Trophoblast cell (in vitro differentiated cells and primary cell): ENCODE measurements at regions not wholly inside any gene's neighbourhood (a gene's known extent, or its start where the extent isn't known, plus 50 kb on each side); places are given as distances from the start of the nearest gene placed in this dataset.
"Not testable (repeated sequence)": the region's sequence is repeated elsewhere in the genome, so short reads cannot be mapped to it uniquely, and the experiment has no call there.

Experiments used
- DNase-seq, 2 donors: peaks; one replicate each; pipeline ENCODE4 v3.0.0-alpha.2; 2016
- H2AFZ ChIP-seq: 2 replicates; pipeline ENCODE4 v1.6.1; 2013; ENCODE audit warnings: low read length, moderate library complexity, mild to moderate bottlenecking; ENCODE audit not compliant: insufficient read depth, poor library complexity
- H2AK5ac ChIP-seq: 2 replicates; pipeline ENCODE4 v1.6.1; 2013; ENCODE audit warnings: mild to moderate bottlenecking, low read length
- H2BK120ac ChIP-seq: 2 replicates; pipeline ENCODE4 v1.6.1; 2013; ENCODE audit warnings: low read length, mild to moderate bottlenecking, moderate library complexity; ENCODE audit not compliant: insufficient read depth, poor library complexity
- H2BK12ac ChIP-seq: 2 replicates; pipeline ENCODE4 v1.6.1; 2013; ENCODE audit warnings: mild to moderate bottlenecking, low read length, moderate library complexity
- H2BK5ac ChIP-seq: 2 replicates; pipeline ENCODE4 v1.6.1; 2013; ENCODE audit warnings: low read length, low read depth, moderate library complexity, mild to moderate bottlenecking; ENCODE audit not compliant: poor library complexity
- H3K14ac ChIP-seq: 2 replicates; pipeline ENCODE4 v1.6.1; 2013; ENCODE audit warnings: mild to moderate bottlenecking, low read length
- H3K18ac ChIP-seq: 2 replicates; pipeline ENCODE4 v1.6.1; 2013; ENCODE audit warnings: mild to moderate bottlenecking, low read length
- H3K23ac ChIP-seq: 2 replicates; pipeline ENCODE4 v1.6.1; 2013; ENCODE audit warnings: low read length
- H3K27ac ChIP-seq: 2 replicates; pipeline ENCODE4 v1.5.1; 2013; ENCODE audit warnings: low read depth, mild to moderate bottlenecking, inconsistent platforms, low read length, moderate library complexity
- H3K27me3 ChIP-seq: 2 replicates; pipeline ENCODE4 v1.6.1; 2013; ENCODE audit warnings: inconsistent platforms, mild to moderate bottlenecking, low read length, moderate library complexity; ENCODE audit not compliant: insufficient read depth
- H3K36me3 ChIP-seq, 2 experiments: 1 replicate in 1 of 2; 2 replicates in 1 of 2; pipeline ENCODE4 v1.6.1; 2013; ENCODE audit warnings: low read length in 2 of 2, mild to moderate bottlenecking in 2 of 2, moderate library complexity in 1 of 2; ENCODE audit not compliant: insufficient read depth in 2 of 2, control insufficient read depth in 1 of 2
- H3K4ac ChIP-seq: 2 replicates; pipeline ENCODE4 v1.6.1; 2013; ENCODE audit warnings: low read depth, mild to moderate bottlenecking, low read length, moderate library complexity
- H3K4me1 ChIP-seq, 2 experiments: 1 replicate in 1 of 2; 2 replicates in 1 of 2; pipeline ENCODE4 v1.6.1; 2013; ENCODE audit warnings: low read length in 2 of 2, mild to moderate bottlenecking in 2 of 2, moderate library complexity in 1 of 2; ENCODE audit not compliant: insufficient read depth in 2 of 2, control insufficient read depth in 1 of 2
- H3K4me2 ChIP-seq: 2 replicates; pipeline ENCODE4 v1.6.1; 2013; ENCODE audit warnings: inconsistent platforms, mild to moderate bottlenecking, low read length, moderate library complexity
- H3K4me3 ChIP-seq: 2 replicates; pipeline ENCODE4 v1.5.1; 2013; ENCODE audit warnings: mild to moderate bottlenecking, low read depth, low read length, inconsistent platforms
- H3K79me1 ChIP-seq: one replicate; pipeline ENCODE4 v1.6.1; 2013; ENCODE audit warnings: low read length
- H3K79me2 ChIP-seq: 2 replicates; pipeline ENCODE4 v1.6.1; 2013; ENCODE audit warnings: low read length, mild to moderate bottlenecking; ENCODE audit not compliant: control insufficient read depth, insufficient read depth, poor library complexity
- H3K9ac ChIP-seq: 2 replicates; pipeline ENCODE4 v1.6.1; 2013; ENCODE audit warnings: mild to moderate bottlenecking, low read length
- H3K9me3 ChIP-seq: 2 replicates; pipeline ENCODE4 v1.6.1; 2013; ENCODE audit warnings: low read depth, mild to moderate bottlenecking, control low read depth, inconsistent platforms, low read length; ENCODE audit not compliant: insufficient read depth
- H4K12ac ChIP-seq: 2 replicates; pipeline ENCODE4 v1.6.1; 2013; ENCODE audit warnings: low read depth, mild to moderate bottlenecking, low read length, moderate library complexity
- H4K8ac ChIP-seq: 2 replicates; pipeline ENCODE4 v1.6.1; 2013; ENCODE audit warnings: low read depth, mild to moderate bottlenecking, low read length, moderate library complexity
- H4K91ac ChIP-seq: one replicate; pipeline ENCODE4 v1.6.1; 2013; ENCODE audit warnings: low read depth, mild to moderate bottlenecking, low read length, moderate library complexity
- WGBS: extraction: QIAGEN DNeasy Blood & Tissue Kit; methylation state at CpG from one replicate; pipeline ENCODE4 v1.1.7; 2013; ENCODE audit warnings: missing lambda C conversion rate; ENCODE audit not compliant: insufficient read length, insufficient coverage; ENCODE audit errors: extremely low coverage; 5-methylcytosine and 5-hydroxymethylcytosine counted together

DNA sequence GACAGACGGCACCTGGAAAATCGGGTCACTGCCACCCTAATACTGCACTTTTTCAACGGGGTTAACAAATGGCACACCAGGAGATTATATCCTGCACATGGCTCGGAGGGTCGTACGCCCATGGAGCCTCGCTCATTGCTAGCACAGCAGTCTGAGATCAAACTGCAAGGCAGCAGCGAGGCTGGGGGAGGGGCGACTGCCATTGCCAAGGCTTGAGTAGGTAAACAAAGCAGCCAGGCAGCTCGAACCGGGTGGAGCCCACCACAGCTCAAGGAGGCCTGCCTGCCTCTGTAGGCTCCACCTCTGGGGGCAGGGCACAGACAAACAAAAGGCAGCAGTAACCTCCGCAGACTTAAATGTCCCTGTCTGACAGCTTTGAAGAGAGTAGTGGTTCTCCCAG is 270.7 kb downstream of the XPNPEP1 start:
- not testable (repeated sequence) for H2BK12ac ChIP-seq, H3K27me3 ChIP-seq, H3K79me1 ChIP-seq, H3K4me2 ChIP-seq, H4K8ac ChIP-seq, H3K4me1 ChIP-seq, H4K12ac ChIP-seq, H3K9ac ChIP-seq, H3K23ac ChIP-seq, H3K36me3 ChIP-seq, H2AK5ac ChIP-seq, H3K14ac ChIP-seq, H3K79me2 ChIP-seq, H2AFZ ChIP-seq, H3K18ac ChIP-seq, H3K27ac ChIP-seq, DNase-seq, H3K9me3 ChIP-seq, H2BK120ac ChIP-seq, H3K4me3 ChIP-seq, H2BK5ac ChIP-seq, H4K91ac ChIP-seq, H3K4ac ChIP-seq
- no CpG with 5 or more reads among the region's 12 CpGs for WGBS

GRCh38 chr10:109650228-109650627 is 273.1 kb downstream of the XPNPEP1 start:
- H4K12ac ChIP-seq = no peak overlapping the region
- H2AK5ac ChIP-seq = no peak overlapping the region
- no CpG with 5 or more reads among the region's 1 CpG for WGBS

DNA sequence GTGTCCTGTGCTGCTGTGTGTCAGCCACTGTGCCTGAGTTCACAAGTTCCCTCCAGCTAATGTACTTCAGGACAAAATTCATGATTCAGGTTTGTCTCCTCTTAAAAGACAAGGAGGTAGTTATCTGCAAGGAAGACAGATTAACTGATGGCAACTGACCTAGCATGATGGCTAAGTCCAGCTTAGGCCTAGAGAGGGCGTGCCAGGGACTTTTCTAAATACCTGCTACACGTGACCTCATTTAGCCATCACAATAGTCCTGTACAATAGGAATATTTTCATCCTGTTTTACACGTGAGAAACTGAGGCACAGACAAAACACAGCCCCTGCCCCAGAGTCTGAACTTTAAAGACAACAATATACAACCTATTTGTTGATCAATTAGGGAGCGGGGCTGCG is 275.7 kb downstream of the XPNPEP1 start:
- no peak overlapping the region for H3K27ac ChIP-seq
- WGBS = no CpG with 5 or more reads among the region's 5 CpGs
- H4K8ac ChIP-seq = no peak overlapping the region
- H3K4ac ChIP-seq = no peak overlapping the region
- no peak overlapping the region for H2BK12ac ChIP-seq
- no peaks in the 10 kb centered on the region for H3K4me1 ChIP-seq
- H2BK120ac ChIP-seq = no peak overlapping the region
- H2AFZ ChIP-seq = no peak overlapping the region
- H3K79me1 ChIP-seq = no peaks in the 10 kb centered on the region
- no peak overlapping the region for H3K18ac ChIP-seq
- no peak overlapping the region for H2AK5ac ChIP-seq
- H3K36me3 ChIP-seq = no peaks in the 10 kb centered on the region
- H3K4me2 ChIP-seq = no peak overlapping the region
- H4K12ac ChIP-seq = no peak overlapping the region
- H3K4me3 ChIP-seq = no peak overlapping the region
- no peak overlapping the region for H4K91ac ChIP-seq
- no peak overlapping the region for H2BK5ac ChIP-seq
- DNase-seq = no peak
- no peaks in the 10 kb centered on the region for H3K9me3 ChIP-seq
- H3K9ac ChIP-seq = no peak overlapping the region
- H3K27me3 ChIP-seq = no peaks in the 10 kb centered on the region
- H3K14ac ChIP-seq = no peak overlapping the region
- H3K23ac ChIP-seq = no peak overlapping the region
- no peaks in the 10 kb centered on the region for H3K79me2 ChIP-seq

More at GRCh38 chr10:109650228-109650627, 273.1 kb downstream of the XPNPEP1 start:
- Histone ChIP-seq H3K9ac (no peak overlapping the region), H3K9me3 (no peaks in the 10 kb centered on the region), H3K27ac (no peak overlapping the region), H3K36me3 (no peaks in the 10 kb centered on the region), H2BK5ac (no peak overlapping the region), H3K23ac (no peak overlapping the region), H3K79me2 (no peaks in the 10 kb centered on the region), H2BK12ac (no peak overlapping the region), H4K91ac (no peak overlapping the region), H3K18ac (no peak overlapping the region), H2BK120ac (no peak overlapping the region), H3K79me1 (no peaks in the 10 kb centered on the region), H4K8ac (no peak overlapping the region), H3K14ac (no peak overlapping the region), H3K4me3 (no peak overlapping the region), H3K4me1 (no peaks in the 10 kb centered on the region), H2AFZ (no peak overlapping the region), H3K27me3 (no peaks in the 10 kb centered on the region), H3K4ac (no peak overlapping the region), H3K4me2 (no peak overlapping the region)
- DNase-seq = no peak

GRCh38 chr10:109633846-109634245 is 289.5 kb downstream of the XPNPEP1 start:
- no peaks in the 10 kb centered on the region for H3K9me3 ChIP-seq
- H3K9ac ChIP-seq = no peak overlapping the region
- H3K4me1 ChIP-seq = no peaks in the 10 kb centered on the region
- no peak overlapping the region for H3K4ac ChIP-seq
- H3K27ac ChIP-seq = no peak overlapping the region
- H2AK5ac ChIP-seq = no peak overlapping the region
- DNase-seq = no peak
- no peak overlapping the region for H2BK120ac ChIP-seq
- H4K91ac ChIP-seq = no peak overlapping the region
- no peaks in the 10 kb centered on the region for H3K27me3 ChIP-seq
- no peak overlapping the region for H3K4me2 ChIP-seq
- H2AFZ ChIP-seq = no peak overlapping the region
- H3K4me3 ChIP-seq = no peak overlapping the region
- H3K79me2 ChIP-seq = no peaks in the 10 kb centered on the region
- H3K14ac ChIP-seq = no peak overlapping the region
- H4K12ac ChIP-seq = no peak overlapping the region
- no peak overlapping the region for H2BK12ac ChIP-seq
- H2BK5ac ChIP-seq = no peak overlapping the region
- H4K8ac ChIP-seq = no peak overlapping the region
- no peak overlapping the region for H3K23ac ChIP-seq
- no peaks in the 10 kb centered on the region for H3K36me3 ChIP-seq
- no peaks in the 10 kb centered on the region for H3K79me1 ChIP-seq
- no peak overlapping the region for H3K18ac ChIP-seq

GRCh38 chr10:109633017-109633416 is 290.3 kb downstream of the XPNPEP1 start:
- not testable (repeated sequence) for DNase-seq, H2BK12ac ChIP-seq, H4K91ac ChIP-seq, H3K4ac ChIP-seq, H3K23ac ChIP-seq, H2BK120ac ChIP-seq, H3K36me3 ChIP-seq, H2AFZ ChIP-seq, H3K14ac ChIP-seq, H3K18ac ChIP-seq, H3K9ac ChIP-seq, H4K12ac ChIP-seq, H3K9me3 ChIP-seq, H4K8ac ChIP-seq, H3K79me1 ChIP-seq, H3K27ac ChIP-seq, H3K4me1 ChIP-seq, H3K79me2 ChIP-seq, H3K27me3 ChIP-seq, H2AK5ac ChIP-seq, H3K4me2 ChIP-seq, H3K4me3 ChIP-seq, H2BK5ac ChIP-seq
